GM12878 (cell line): ENCODE measurements at regions not wholly inside any gene's neighbourhood (a gene's known extent, or its start where the extent isn't known, plus 50 kb on each side); places are given as distances from the start of the nearest gene placed in this dataset.

Experiments used
- ATAC-seq: fragments of 200-7000 bp; cut with Tn5 transposase; 3 replicates; pipeline ENCODE4 v1.9.1; 2020; ENCODE audit warnings: mild to moderate bottlenecking, moderate library complexity
- BruUV-seq: library from RNA; stranded (reverse); fragments of 400-500 nt; replicated peaks from 2 replicates; lab custom pipeline; 2021; lab: Mats Ljungman, UMichigan
- CTCF ChIA-PET: fragments of 300-600 bp; sonication (Branson Sonifier 250); formaldehyde crosslinking; extraction: SDS; loops from one replicate; lab custom pipeline; 2021; ENCODE audit warnings: inconsistent platforms; lab: Yijun Ruan, JAX
- POLR2A ChIA-PET: fragments of 350-600 bp; formaldehyde crosslinking; extraction: SDS; loops from one replicate; lab custom pipeline; 2021; ENCODE audit warnings: inconsistent platforms; lab: Charles Lee
- RAD21 ChIA-PET: fragments of 300-600 bp; sonication (Branson Sonifier 250); formaldehyde crosslinking; loops from one replicate; lab custom pipeline; 2023; ENCODE audit warnings: antibody characterized with exemption; ENCODE audit not compliant: unreplicated experiment; lab: Charles Lee
- SMC1A ChIA-PET: fragments of 300-600 bp; sonication (Branson Sonifier 250); formaldehyde crosslinking; loops from one replicate; lab custom pipeline; 2023; ENCODE audit not compliant: unreplicated experiment, uncharacterized antibody; lab: Charles Lee
- DNase-seq: peaks from one replicate; pipeline ENCODE4 v3.0.0-alpha.2; 2011; ENCODE audit warnings: low read depth, low spot score
- FAIRE-seq: peaks from 3 replicates; lab custom pipeline; 2011; peaks lifted over from hg19 to GRCh38; lab: Jason Lieb, UNC
- H2AFZ ChIP-seq: 2 replicates; pipeline ENCODE4 v1.6.0; 2011; ENCODE audit warnings: low read depth, low read length, control low read depth; ENCODE audit not compliant: control insufficient read depth
- H3K27ac ChIP-seq: 2 replicates; pipeline ENCODE4 v1.5.1; 2011; ENCODE audit warnings: control low read depth; ENCODE audit not compliant: control insufficient read depth, insufficient read depth
- H3K27me3 ChIP-seq, 2 experiments: replicated peaks in 1 of 2; 2 replicates each; pipeline versions ENCODE4 v1.6.0 to v1.6.1; 2011; ENCODE audit warnings: low read length in 1 of 2; ENCODE audit not compliant: control insufficient read depth in 2 of 2, insufficient read depth in 2 of 2
- H3K36me3 ChIP-seq, 2 experiments: 2 replicates each; pipeline ENCODE4 v1.5.1; 2011; ENCODE audit warnings: low read length in 1 of 2; ENCODE audit not compliant: control insufficient read depth in 2 of 2, insufficient read depth in 2 of 2
- H3K4me1 ChIP-seq: 2 replicates; pipeline ENCODE4 v1.6.1; 2011; ENCODE audit warnings: mild to moderate bottlenecking, low read length, moderate library complexity, mixed read lengths; ENCODE audit not compliant: control insufficient read depth, insufficient read depth
- H3K4me2 ChIP-seq: 2 replicates; pipeline ENCODE4 v1.6.0; 2011; ENCODE audit warnings: control low read depth; ENCODE audit not compliant: control insufficient read depth, insufficient read depth
- H3K4me3 ChIP-seq: fragments of 200-600 bp; sonication (generic); 2 replicates; pipeline ENCODE4 v1.5.1; 2016
- H3K79me2 ChIP-seq: 2 replicates; pipeline ENCODE4 v1.6.0; 2011; ENCODE audit warnings: low read length; ENCODE audit not compliant: control insufficient read depth, insufficient read depth
- H3K9ac ChIP-seq: 2 replicates; pipeline ENCODE4 v1.8.0; 2011; ENCODE audit warnings: low read length, control low read depth, mixed read lengths; ENCODE audit not compliant: control insufficient read depth, insufficient read depth
- H3K9me3 ChIP-seq: replicated peaks from 3 replicates; pipeline ENCODE4 v1.5.1; 2011; ENCODE audit warnings: mild to moderate bottlenecking, low read length; ENCODE audit not compliant: control insufficient read depth, insufficient read depth
- H4K20me1 ChIP-seq: 2 replicates; pipeline ENCODE4 v1.6.0; 2011; ENCODE audit not compliant: control insufficient read depth, insufficient read depth
- CBFB ChIP-seq: IDR thresholded peaks from 2 replicates; pipeline ENCODE4 v1.6.1; 2016; ENCODE audit warnings: antibody characterized with exemption, low read depth
- FOXM1 ChIP-seq: IDR thresholded peaks from 2 replicates; pipeline ENCODE4 v1.6.1; 2012; ENCODE audit warnings: low read depth, mild to moderate bottlenecking, inconsistent platforms, low read length, moderate library complexity
- KDM1A ChIP-seq: fragments of 200-600 bp; sonication (generic); IDR thresholded peaks from 2 replicates; pipeline ENCODE4 v1.6.1; 2016; ENCODE audit warnings: borderline replicate concordance
- NFYB ChIP-seq: IDR thresholded peaks from 2 replicates; pipeline ENCODE4 v1.6.1; 2011; ENCODE audit warnings: low read depth, mild to moderate bottlenecking, low read length, improper control_type of control experiment, moderate library complexity; ENCODE audit not compliant: insufficient read depth
- NR2C2 ChIP-seq: IDR thresholded peaks from 2 replicates; pipeline ENCODE4 v1.6.1; 2011; ENCODE audit warnings: borderline replicate concordance, low read depth; ENCODE audit not compliant: control insufficient read depth, insufficient read length
- STAT1 ChIP-seq: fragments of 450-650 bp; conservative IDR thresholded peaks from 2 replicates; pipeline ENCODE4 v1.6.1; 2014; ENCODE audit warnings: antibody characterized with exemption, mild to moderate bottlenecking
- SUPT20H ChIP-seq: IDR thresholded peaks from 2 replicates; pipeline ENCODE4 v1.6.1; 2011; ENCODE audit warnings: low read depth, mild to moderate bottlenecking, low read length, moderate library complexity, borderline replicate concordance; ENCODE audit not compliant: control insufficient read depth
- TARDBP ChIP-seq: IDR thresholded peaks from 2 replicates; pipeline ENCODE4 v1.6.1; 2016; ENCODE audit warnings: borderline replicate concordance
- WGBS: methylation state at CpG from one replicate; pipeline ENCODE4 v1.1.6; 2016; ENCODE audit warnings: low lambda C conversion rate; ENCODE audit not compliant: insufficient replicate concordance, insufficient coverage; ENCODE audit errors: missing lambda C conversion rate; 5-methylcytosine and 5-hydroxymethylcytosine counted together
- in situ Hi-C: fragments of 300-500 bp; cut with MboI; formaldehyde crosslinking; loops from 9 replicates; pipeline ENCODE4 v1.14.3; 2018; ENCODE audit warnings: mixed read lengths
- intact Hi-C: fragments of 100-400 bp; cut with micrococcal nuclease; formaldehyde crosslinking; loops from one replicate; pipeline ENCODE4 v1.14.2; 2022; ENCODE audit not compliant: unreplicated experiment

- no peak for DNase-seq
- intact Hi-C loops = no loop called here
- no peak overlapping the region for H3K27ac ChIP-seq
- no peak overlapping the region for H3K4me3 ChIP-seq
- 69% methylated on average over 5 of the region's 5 CpGs for WGBS
- H3K4me2 ChIP-seq = no peak overlapping the region
- H2AFZ ChIP-seq = no peak overlapping the region
- in situ Hi-C loops = no loop called here
- H4K20me1 ChIP-seq = no peaks in the 10 kb centered on the region
- H3K79me2 ChIP-seq = no peaks in the 10 kb centered on the region
- TF ChIP-seq TARDBP = no peak
- no peak for TF ChIP-seq NFYB
- TF ChIP-seq NR2C2 = no peak
- TF ChIP-seq SUPT20H = no peak
- no peak for TF ChIP-seq CBFB
- TF ChIP-seq KDM1A = no peak
- TF ChIP-seq FOXM1 = no peak
- TF ChIP-seq STAT1 = no peak
- TF ChIP-seq, all 136 proteins: peak for 0
- Histone ChIP-seq H3K36me3 (no peaks in the 10 kb centered on the region), H3K27me3 (no peaks in the 10 kb centered on the region), H3K9ac (no peak overlapping the region), H3K9me3 (no peaks in the 10 kb centered on the region; the same call in 2 of the 3 replicates), H3K4me1 (no peaks in the 10 kb centered on the region)
- ATAC-seq (no peak), FAIRE-seq (no peak)
- ChIA-PET SMC1A (interaction anchor here (0.6 to 1.6 kb wide), 3 partner anchors 11 to 133 kb away, joined by 3 read pairs; no protein-coding TSS in a partner anchor), RAD21 (no interaction called here), CTCF (interaction anchor here (0.5 to 1.6 kb wide), 7 partner anchors 23 to 350 kb away, joined by 3 read pairs; no protein-coding TSS in a partner anchor), POLR2A (no interaction called here)
- BruUV-seq = no TSS peak
Observed at GRCh38 chr16:72442385-72443158, 270.6 kb upstream of the PMFBP1 start.
